HCT116 (cell line): ENCODE measurements at regions not wholly inside any gene's neighbourhood (a gene's known extent, or its start where the extent isn't known, plus 50 kb on each side); places are given as distances from the start of the nearest gene placed in this dataset.
"Not testable (repeated sequence)": the region's sequence is repeated elsewhere in the genome, so short reads cannot be mapped to it uniquely, and the experiment has no call there.

Source experiments
- ATAC-seq: fragments of 200-7000 bp; cut with Tn5 transposase; 2 replicates; pipeline ENCODE4 v1.9.1; 2020; ENCODE audit warnings: mild to moderate bottlenecking, moderate library complexity
- BruUV-seq: library from RNA; stranded (reverse); fragments of 400-500 nt; replicated peaks from 2 replicates; lab custom pipeline; 2021; lab: Mats Ljungman, UMichigan
- CTCF ChIA-PET: fragments of 300-600 bp; sonication (Branson Sonifier 250); formaldehyde crosslinking; loops from one replicate; lab custom pipeline; 2021; ENCODE audit warnings: antibody characterized with exemption; lab: Charles Lee
- POLR2A ChIA-PET: fragments of 300-600, 350-600 bp; sonication (Branson Sonifier 250); formaldehyde crosslinking; loops from one replicate; lab custom pipeline; 2021; ENCODE audit warnings: antibody characterized with exemption; lab: Charles Lee
- RAD21 ChIA-PET, 2 experiments: fragments of 300-600 bp; sonication (Branson Sonifier 250); formaldehyde crosslinking; loops; one replicate each; lab custom pipeline; 2023; ENCODE audit warnings: low total read pairs in 2 of 2; ENCODE audit not compliant: uncharacterized antibody in 2 of 2, unreplicated experiment in 2 of 2, low non-redundant PET in 1 of 2; lab: Charles Lee
- DNase-seq: peaks from one replicate; pipeline ENCODE4 v3.0.0-alpha.2; 2010; ENCODE audit warnings: low read depth, low spot score
- H2AFZ ChIP-seq: fragments of 200-600 bp; shearing (Covaris generic), sonication (generic); 2 replicates; pipeline ENCODE4 v1.6.1; 2017; ENCODE audit warnings: low read depth, mixed run types, mixed read lengths, antibody characterized with exemption, low read length; ENCODE audit not compliant: poor library complexity, severe bottlenecking
- H3K27ac ChIP-seq: 2 replicates; pipeline ENCODE4 v1.5.1; 2012; ENCODE audit warnings: low read depth, low read length
- H3K27me3 ChIP-seq: fragments of 200-600 bp; sonication (generic); 2 replicates; pipeline ENCODE4 v1.6.1; 2016; ENCODE audit warnings: mixed run types, low read length, mixed read lengths; ENCODE audit not compliant: insufficient read depth
- H3K36me3 ChIP-seq, 2 experiments: fragments of 200-500 bp in 1 of 2; fragments of 200-600 bp in 1 of 2; sonication (Bioruptor generic) in 1 of 2; sonication (generic) in 1 of 2; 2 replicates each; pipeline versions ENCODE4 v1.5.1 to v1.6.1; 2014 to 2016; ENCODE audit warnings: low read length in 2 of 2, inconsistent platforms in 1 of 2, mixed read lengths in 1 of 2, mixed run types in 1 of 2; ENCODE audit not compliant: insufficient read depth in 2 of 2, control insufficient read depth in 1 of 2
- H3K4me1 ChIP-seq, 2 experiments: fragments of 200-600 bp in 1 of 2; sonication (generic) in 1 of 2; 2 replicates each; pipeline versions ENCODE4 v1.5.1 to v1.6.1; 2012 to 2017; ENCODE audit warnings: low read length in 2 of 2, inconsistent platforms in 1 of 2, mild to moderate bottlenecking in 1 of 2, mixed read lengths in 1 of 2, mixed run types in 1 of 2, moderate library complexity in 1 of 2; ENCODE audit not compliant: insufficient read depth in 2 of 2, control insufficient read depth in 1 of 2
- H3K4me2 ChIP-seq: fragments of 200-600 bp; sonication (generic); 2 replicates; pipeline ENCODE4 v1.6.1; 2017; ENCODE audit warnings: mixed run types, low read length, mixed read lengths
- H3K4me3 ChIP-seq, 2 experiments: fragments of 200-600 bp in 1 of 2; sonication (generic) in 1 of 2; replicated peaks in 1 of 2; 2 replicates each; pipeline ENCODE4 v1.5.1; 2011 to 2016; ENCODE audit warnings: low read length in 2 of 2, control low read depth in 1 of 2, low read depth in 1 of 2, mild to moderate bottlenecking in 1 of 2, mixed read lengths in 1 of 2, mixed run types in 1 of 2
- H3K79me2 ChIP-seq: fragments of 200-600 bp; sonication (generic); 2 replicates; pipeline ENCODE4 v1.6.1; 2017; ENCODE audit warnings: mild to moderate bottlenecking, mixed run types, low read length, moderate library complexity, mixed read lengths; ENCODE audit not compliant: insufficient read depth
- H3K9ac ChIP-seq: fragments of 200-600 bp; sonication (generic); 2 replicates; pipeline ENCODE4 v1.6.1; 2016; ENCODE audit warnings: low read length, mixed read lengths
- H3K9me2 ChIP-seq: fragments of 200-600 bp; sonication (generic), shearing (Covaris generic); 2 replicates; pipeline ENCODE4 v1.6.1; 2017; ENCODE audit warnings: mixed run types, mild to moderate bottlenecking, moderate library complexity; ENCODE audit not compliant: insufficient read depth
- H3K9me3 ChIP-seq, 2 experiments: fragments of 200-500 bp in 1 of 2; fragments of 200-600 bp in 1 of 2; sonication (Bioruptor generic) in 1 of 2; sonication (generic) in 1 of 2; 2 replicates each; pipeline ENCODE4 v1.6.1; 2014 to 2017; ENCODE audit warnings: low read length in 2 of 2, mixed read lengths in 2 of 2, inconsistent platforms in 1 of 2, low read depth in 1 of 2, mild to moderate bottlenecking in 1 of 2, mixed run types in 1 of 2, moderate library complexity in 1 of 2; ENCODE audit not compliant: control insufficient read depth in 1 of 2, insufficient read depth in 1 of 2
- H4K20me1 ChIP-seq: fragments of 200-600 bp; sonication (generic), shearing (Covaris generic); 2 replicates; pipeline ENCODE4 v1.6.1; 2017; ENCODE audit warnings: mixed run types, mild to moderate bottlenecking, moderate library complexity; ENCODE audit not compliant: insufficient read depth
- CEBPB ChIP-seq: IDR thresholded peaks from 2 replicates; pipeline ENCODE4 v1.6.1; 2012; ENCODE audit warnings: low read depth
- ELF1 ChIP-seq: IDR thresholded peaks from 2 replicates; pipeline ENCODE4 v1.6.1; 2012; ENCODE audit warnings: low read depth, borderline replicate concordance
- RAD21 ChIP-seq: IDR thresholded peaks from 2 replicates; pipeline ENCODE4 v1.6.1; 2012; ENCODE audit warnings: low read depth, mild to moderate bottlenecking
- REST ChIP-seq: IDR thresholded peaks from 2 replicates; pipeline ENCODE4 v1.6.1; 2012; ENCODE audit warnings: low read depth
- SP1 ChIP-seq: IDR thresholded peaks from 2 replicates; pipeline ENCODE4 v1.6.1; 2012; ENCODE audit warnings: low read depth
- intact Hi-C: fragments of 100-400 bp; cut with micrococcal nuclease; formaldehyde crosslinking; loops from 2 replicates; pipeline ENCODE4 v1.10.0; 2022

GRCh38 chr3:101134331-101134730 is 141.1 kb upstream of the ABI3BP start (continued):
- TF ChIP-seq REST, result no peak
- TF ChIP-seq SP1, result no peak

- Histone ChIP-seq H4K20me1 (no peaks in the 10 kb centered on the region), H3K4me3 (no peak overlapping the region), H3K4me1 (peaks cover 0 to 5% of the 10 kb centered on the region in 2 experiments; a peak in 2 of 4 replicates), H3K9me3 (no peaks in the 10 kb centered on the region), H2AFZ (no peak overlapping the region), H3K79me2 (no peaks in the 10 kb centered on the region), H3K27ac (no peak overlapping the region), H3K27me3 (no peaks in the 10 kb centered on the region)
- DNase-seq (no peak), ATAC-seq (no peak)
- no TSS peak for BruUV-seq
- POLR2A ChIA-PET, result no interaction called here
- RAD21 ChIA-PET, result no interaction called here
- TF ChIP-seq CEBPB (no peak), ELF1 (no peak), RAD21 (no peak)
- TF ChIP-seq, all 23 proteins: peak for 0
- Histone ChIP-seq H3K4me2 (no peak overlapping the region), H3K9ac (no peak overlapping the region), H3K9me2 (no peaks in the 10 kb centered on the region), H3K36me3 (no peaks in the 10 kb centered on the region)
- CTCF ChIA-PET, result no interaction called here
- intact Hi-C loops, result no loop called here
Observed at GRCh38 chr3:101133652-101134051, 140.4 kb upstream of the ABI3BP start.

GRCh38 chr3:101133197-101133596 is 140.0 kb upstream of the ABI3BP start:
- intact Hi-C loops, POLR2A ChIA-PET, H3K4me3 ChIP-seq, RAD21 ChIA-PET, H3K27ac ChIP-seq, H3K79me2 ChIP-seq, H3K4me1 ChIP-seq, H3K36me3 ChIP-seq, DNase-seq, ATAC-seq, H3K27me3 ChIP-seq, H4K20me1 ChIP-seq, H2AFZ ChIP-seq, H3K4me2 ChIP-seq, H3K9me2 ChIP-seq, H3K9me3 ChIP-seq, BruUV-seq, CTCF ChIA-PET, H3K9ac ChIP-seq: not testable (repeated sequence)
